Coronary artery (tissue), 2 donors: ENCODE measurements at regions not wholly inside any gene's neighbourhood (a gene's known extent, or its start where the extent isn't known, plus 50 kb on each side); places are given as distances from the start of the nearest gene placed in this dataset.
A peak's percentile ranks its signal among the peaks of the same experiment; 100 is the strongest.

Source experiments
- DNase-seq: peaks from one replicate; pipeline ENCODE4 v3.0.0-alpha.2; 2017; ENCODE audit warnings: low spot score
- H3K27ac ChIP-seq, 2 donors: fragments of 200-600 bp; sonication (generic); one replicate each; pipeline ENCODE4 v1.5.1; 2016 to 2019
- H3K4me3 ChIP-seq: fragments of 200-600 bp; sonication (generic); 2 replicates; pipeline ENCODE4 v1.5.1; 2016; ENCODE audit warnings: mild to moderate bottlenecking, moderate library complexity
- CTCF ChIP-seq: fragments of 200-600 bp; sonication (generic); IDR thresholded peaks from one replicate; pipeline ENCODE4 v1.5.1; 2019; ENCODE audit warnings: antibody characterized with exemption

GRCh38 chr10:29687421-29688164 is 52.8 kb upstream of the SVIL start:
- peak overlapping the region in 1 of 2 donors; percentile 39 for H3K27ac ChIP-seq
- TF ChIP-seq CTCF: no peak
- no peak overlapping the region for H3K4me3 ChIP-seq
- no peak for DNase-seq

- H3K4me3 ChIP-seq: no peak overlapping the region
- H3K27ac ChIP-seq: no peak overlapping the region
- TF ChIP-seq CTCF: no peak
- no peak for DNase-seq
These were observed 50.7 kb upstream of the SVIL start for GRCh38 chr10:29685506-29685905.
